A673 (cell line): ENCODE measurements at regions not wholly inside any gene's neighbourhood (a gene's known extent, or its start where the extent isn't known, plus 50 kb on each side); places are given as distances from the start of the nearest gene placed in this dataset.

Source experiments
- BruUV-seq: library from RNA; stranded (reverse); fragments of 400-500 nt; replicated peaks from 2 replicates; lab custom pipeline; 2021; lab: Mats Ljungman, UMichigan
- CTCF ChIA-PET: fragments of 300-600 bp; sonication (Branson Sonifier 250); formaldehyde crosslinking; loops from one replicate; lab custom pipeline; 2022; ENCODE audit warnings: antibody characterized with exemption; lab: Charles Lee
- POLR2A ChIA-PET: fragments of 300-600 bp; sonication (Branson Sonifier 250); formaldehyde crosslinking; loops from one replicate; lab custom pipeline; 2022; ENCODE audit warnings: antibody characterized with exemption; ENCODE audit not compliant: low non-redundant PET; lab: Charles Lee
- DNase-seq: peaks from one replicate; pipeline ENCODE4 v3.0.0-alpha.2; 2015; ENCODE audit warnings: low spot score
- H3K27ac ChIP-seq: fragments of 200-600 bp; sonication (generic); 2 replicates; pipeline ENCODE4 v1.5.1; 2016; ENCODE audit warnings: mixed run types, low read depth, mild to moderate bottlenecking, mixed read lengths, antibody characterized with exemption, low read length; ENCODE audit not compliant: poor library complexity, severe bottlenecking
- H3K27me3 ChIP-seq: fragments of 200-600 bp; sonication (generic); replicated peaks from 2 replicates; pipeline ENCODE4 v1.6.1; 2017; ENCODE audit warnings: mixed run types, low read depth, mild to moderate bottlenecking, mixed read lengths, antibody characterized with exemption, low read length; ENCODE audit not compliant: insufficient read depth, poor library complexity
- H3K36me3 ChIP-seq: fragments of 200-600 bp; sonication (generic); 2 replicates; pipeline ENCODE4 v1.6.1; 2016; ENCODE audit warnings: mixed run types, mild to moderate bottlenecking, mixed read lengths, antibody characterized with exemption, low read length; ENCODE audit not compliant: insufficient read depth, poor library complexity, severe bottlenecking
- H3K4me1 ChIP-seq: fragments of 200-600 bp; sonication (generic); 2 replicates; pipeline ENCODE4 v1.6.1; 2017; ENCODE audit warnings: mixed run types, mild to moderate bottlenecking, mixed read lengths, antibody characterized with exemption, low read length; ENCODE audit not compliant: insufficient read depth, poor library complexity, severe bottlenecking
- H3K4me3 ChIP-seq: fragments of 200-600 bp; sonication (generic); 2 replicates; pipeline ENCODE4 v1.5.1; 2016; ENCODE audit warnings: low read depth, mixed run types, mild to moderate bottlenecking, mixed read lengths, low read length; ENCODE audit not compliant: poor library complexity, severe bottlenecking
- H3K9me3 ChIP-seq: fragments of 200-600 bp; sonication (generic); 2 replicates; pipeline ENCODE4 v1.6.1; 2016; ENCODE audit warnings: mixed run types, low read depth, mild to moderate bottlenecking, mixed read lengths, antibody characterized with exemption, low read length; ENCODE audit not compliant: poor library complexity, severe bottlenecking
- EZH2 ChIP-seq: fragments of 200-600 bp; sonication (generic); IDR thresholded peaks from 2 replicates; pipeline ENCODE4 v1.6.1; 2017; ENCODE audit warnings: borderline replicate concordance, low read depth, mild to moderate bottlenecking, mixed read lengths, antibody characterized with exemption, low read length; ENCODE audit not compliant: poor library complexity, severe bottlenecking
- intact Hi-C: fragments of 100-400 bp; cut with micrococcal nuclease; formaldehyde crosslinking; loops from one replicate; pipeline ENCODE4 v1.10.0; 2022; ENCODE audit not compliant: unreplicated experiment
- TF ChIP-seq, protein P1 (sequence below): fragments of 300-800, 200-600 bp; sonication (generic); conservative IDR thresholded peaks from 2 replicates; pipeline ENCODE4 v1.5.1; 2017; ENCODE audit warnings: low read depth, mild to moderate bottlenecking, antibody characterized with exemption, low read length, moderate library complexity, mixed read lengths

DNA sequence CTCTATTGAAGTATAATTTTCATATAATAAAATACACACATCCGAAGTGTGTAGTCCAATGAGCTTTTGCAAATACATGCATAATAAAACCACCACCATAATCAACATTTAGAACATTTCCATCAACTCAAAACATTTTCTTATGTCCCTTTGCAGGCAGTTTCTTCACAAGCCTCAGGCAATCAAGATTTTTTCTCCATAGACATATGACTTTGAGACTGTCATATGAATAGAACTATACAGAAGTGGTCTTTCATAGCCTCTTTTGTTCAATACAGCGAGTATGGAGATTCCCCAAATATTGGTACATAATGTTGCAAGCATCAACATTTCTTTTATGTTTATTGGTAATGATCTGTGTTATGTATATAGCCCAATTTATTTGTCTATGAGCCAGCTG, 983.2 kb downstream of the CDH11 start:
- Histone ChIP-seq H3K27ac (no peak overlapping the region), H3K4me1 (no peaks in the 10 kb centered on the region), H3K27me3 (no peaks in the 10 kb centered on the region), H3K36me3 (no peaks in the 10 kb centered on the region), H3K9me3 (no peaks in the 10 kb centered on the region), H3K4me3 (no peak overlapping the region)
- intact Hi-C loops = no loop called here
- BruUV-seq = no TSS peak
- POLR2A ChIA-PET = no interaction called here
- TF ChIP-seq EZH2 = no peak
- no peak for DNase-seq
- CTCF ChIA-PET = no interaction called here

DNA sequence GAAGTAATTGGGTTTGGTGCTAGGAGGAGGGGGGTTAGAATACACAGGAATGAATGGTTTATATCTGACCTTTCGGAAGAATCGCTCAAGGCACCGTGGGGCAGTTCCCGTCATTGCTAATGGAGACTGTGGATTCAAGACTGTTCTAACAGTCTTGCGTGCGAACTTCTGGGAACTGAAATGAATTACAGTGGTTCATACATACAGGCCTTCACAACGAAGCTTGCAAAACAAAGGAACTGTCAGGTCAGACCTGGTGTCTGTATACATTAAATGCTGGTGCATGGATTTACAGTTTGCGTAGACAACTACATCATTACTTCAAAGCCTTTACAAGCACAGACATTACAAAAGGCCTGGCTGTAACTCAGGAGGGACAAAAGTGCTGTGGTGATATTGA, 983.9 kb downstream of the CDH11 start:
- DNase-seq = no peak
- BruUV-seq = no TSS peak

DNA sequence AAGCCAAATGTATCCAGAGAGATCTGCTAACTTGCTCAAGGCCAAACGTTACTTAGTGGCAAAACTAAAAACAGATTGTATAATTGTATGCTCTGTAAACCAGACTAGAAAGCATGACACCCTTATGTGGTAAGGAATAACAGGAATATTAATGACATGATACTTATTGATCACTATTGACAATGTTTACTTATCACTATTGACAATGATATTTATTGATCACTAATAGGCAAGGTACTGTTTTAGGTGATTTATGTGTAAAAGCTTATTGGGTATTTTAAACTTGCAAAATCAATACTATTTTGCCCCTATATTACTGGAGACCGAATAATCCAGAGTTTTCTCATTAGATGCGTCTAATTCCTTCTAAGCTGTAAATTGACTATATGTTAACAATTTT, 985.1 kb downstream of the CDH11 start:
- DNase-seq = no peak
- ChIA-PET CTCF (no interaction called here), POLR2A (no interaction called here)
- no peaks in the 10 kb centered on the region for H3K9me3 ChIP-seq
- H3K4me3 ChIP-seq = no peak overlapping the region
- intact Hi-C loops = no loop called here
- H3K27me3 ChIP-seq = no peaks in the 10 kb centered on the region
- no peak overlapping the region for H3K27ac ChIP-seq
- TF ChIP-seq, protein P1, sequence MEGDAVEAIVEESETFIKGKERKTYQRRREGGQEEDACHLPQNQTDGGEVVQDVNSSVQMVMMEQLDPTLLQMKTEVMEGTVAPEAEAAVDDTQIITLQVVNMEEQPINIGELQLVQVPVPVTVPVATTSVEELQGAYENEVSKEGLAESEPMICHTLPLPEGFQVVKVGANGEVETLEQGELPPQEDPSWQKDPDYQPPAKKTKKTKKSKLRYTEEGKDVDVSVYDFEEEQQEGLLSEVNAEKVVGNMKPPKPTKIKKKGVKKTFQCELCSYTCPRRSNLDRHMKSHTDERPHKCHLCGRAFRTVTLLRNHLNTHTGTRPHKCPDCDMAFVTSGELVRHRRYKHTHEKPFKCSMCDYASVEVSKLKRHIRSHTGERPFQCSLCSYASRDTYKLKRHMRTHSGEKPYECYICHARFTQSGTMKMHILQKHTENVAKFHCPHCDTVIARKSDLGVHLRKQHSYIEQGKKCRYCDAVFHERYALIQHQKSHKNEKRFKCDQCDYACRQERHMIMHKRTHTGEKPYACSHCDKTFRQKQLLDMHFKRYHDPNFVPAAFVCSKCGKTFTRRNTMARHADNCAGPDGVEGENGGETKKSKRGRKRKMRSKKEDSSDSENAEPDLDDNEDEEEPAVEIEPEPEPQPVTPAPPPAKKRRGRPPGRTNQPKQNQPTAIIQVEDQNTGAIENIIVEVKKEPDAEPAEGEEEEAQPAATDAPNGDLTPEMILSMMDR = no peak
- no peak for TF ChIP-seq EZH2
- no peaks in the 10 kb centered on the region for H3K36me3 ChIP-seq
- no peaks in the 10 kb centered on the region for H3K4me1 ChIP-seq
- BruUV-seq = no TSS peak

More for the DNA sequence above, 983.9 kb downstream of the CDH11 start:
- H3K4me3 ChIP-seq = no peak overlapping the region
- POLR2A ChIA-PET = no interaction called here
- TF ChIP-seq, protein P1 = no peak
- no peaks in the 10 kb centered on the region for H3K36me3 ChIP-seq
- intact Hi-C loops = no loop called here
- no peaks in the 10 kb centered on the region for H3K9me3 ChIP-seq
- CTCF ChIA-PET = no interaction called here
- no peak overlapping the region for H3K27ac ChIP-seq
- H3K4me1 ChIP-seq = no peaks in the 10 kb centered on the region
- no peaks in the 10 kb centered on the region for H3K27me3 ChIP-seq

DNA sequence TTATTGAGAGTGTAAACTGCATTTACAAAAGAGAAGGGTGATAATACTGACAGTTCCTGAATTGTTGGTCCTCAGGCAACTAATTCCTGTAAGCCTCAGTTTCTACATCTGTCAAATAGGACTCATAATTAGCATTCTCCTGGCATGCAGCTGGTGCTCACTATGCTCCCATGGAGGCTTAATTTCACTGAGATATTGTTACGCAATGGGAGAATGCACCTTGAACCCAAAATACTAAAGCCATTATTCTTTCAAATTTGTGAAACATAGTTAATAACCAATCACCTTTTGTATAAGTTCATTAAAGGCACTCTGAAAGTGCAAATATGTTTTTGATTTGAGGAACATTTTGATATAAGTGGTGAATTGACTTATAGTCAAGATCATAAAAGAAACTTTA, 985.5 kb downstream of the CDH11 start:
- Histone ChIP-seq H3K27ac (no peak overlapping the region), H3K4me3 (no peak overlapping the region), H3K4me1 (no peaks in the 10 kb centered on the region), H3K9me3 (no peaks in the 10 kb centered on the region), H3K36me3 (no peaks in the 10 kb centered on the region), H3K27me3 (no peaks in the 10 kb centered on the region)
- TF ChIP-seq, protein P1 = no peak
- TF ChIP-seq EZH2 = no peak
- no TSS peak for BruUV-seq
- CTCF ChIA-PET = no interaction called here
- POLR2A ChIA-PET = no interaction called here
- DNase-seq = no peak
- intact Hi-C loops = no loop called here
